AG09319 (cell line): ENCODE measurements at regions not wholly inside any gene's neighbourhood (a gene's known extent, or its start where the extent isn't known, plus 50 kb on each side); places are given as distances from the start of the nearest gene placed in this dataset.
A peak's percentile ranks its signal among the peaks of the same experiment; 100 is the strongest.

Experiments
- DNase-seq: peaks from one replicate; pipeline ENCODE4 v3.0.0-alpha.2; 2010; ENCODE audit warnings: low read depth; ENCODE audit errors: extremely low read depth
- TF ChIP-seq, protein P1 (sequence below): IDR thresholded peaks from 2 replicates; pipeline ENCODE4 v1.5.1; 2011; ENCODE audit warnings: low read depth, mild to moderate bottlenecking, inconsistent platforms, low read length, moderate library complexity

DNA sequence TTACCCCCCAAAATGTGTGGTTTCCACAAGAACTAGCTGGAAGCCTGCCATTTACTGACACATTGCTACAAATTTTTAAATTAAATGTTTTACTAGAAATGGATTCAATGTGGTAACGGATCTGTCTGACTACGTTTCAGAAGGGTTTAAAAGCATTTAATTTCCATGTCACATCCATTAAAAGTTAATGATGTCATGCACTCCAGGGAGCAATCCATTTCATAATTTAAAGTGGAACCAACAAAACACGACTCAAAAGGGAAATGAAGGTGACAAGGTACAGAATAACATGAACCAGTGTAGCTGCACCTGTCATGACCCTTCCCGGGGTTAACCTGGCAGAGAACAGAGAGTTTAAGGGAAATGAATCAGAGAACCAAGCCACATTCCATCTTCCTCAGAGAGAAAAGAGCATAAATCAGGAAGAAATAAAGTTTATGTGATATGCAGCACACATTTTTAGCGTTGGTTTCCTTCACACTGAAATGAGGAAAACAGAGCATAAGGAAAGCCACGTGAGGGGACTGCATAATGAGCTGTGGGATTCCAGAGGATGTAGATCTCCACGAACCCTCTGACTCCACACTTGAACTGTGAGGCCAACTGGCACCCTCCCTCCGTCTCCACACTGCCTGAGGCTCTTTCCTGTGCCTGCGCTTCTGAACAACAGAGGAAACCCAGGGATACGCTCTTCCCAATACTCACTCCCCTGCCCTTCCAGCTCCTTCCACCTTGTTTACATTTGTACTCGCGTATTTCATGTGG is 170.3 kb upstream of the AHI1 start:
- TF ChIP-seq, protein P1, sequence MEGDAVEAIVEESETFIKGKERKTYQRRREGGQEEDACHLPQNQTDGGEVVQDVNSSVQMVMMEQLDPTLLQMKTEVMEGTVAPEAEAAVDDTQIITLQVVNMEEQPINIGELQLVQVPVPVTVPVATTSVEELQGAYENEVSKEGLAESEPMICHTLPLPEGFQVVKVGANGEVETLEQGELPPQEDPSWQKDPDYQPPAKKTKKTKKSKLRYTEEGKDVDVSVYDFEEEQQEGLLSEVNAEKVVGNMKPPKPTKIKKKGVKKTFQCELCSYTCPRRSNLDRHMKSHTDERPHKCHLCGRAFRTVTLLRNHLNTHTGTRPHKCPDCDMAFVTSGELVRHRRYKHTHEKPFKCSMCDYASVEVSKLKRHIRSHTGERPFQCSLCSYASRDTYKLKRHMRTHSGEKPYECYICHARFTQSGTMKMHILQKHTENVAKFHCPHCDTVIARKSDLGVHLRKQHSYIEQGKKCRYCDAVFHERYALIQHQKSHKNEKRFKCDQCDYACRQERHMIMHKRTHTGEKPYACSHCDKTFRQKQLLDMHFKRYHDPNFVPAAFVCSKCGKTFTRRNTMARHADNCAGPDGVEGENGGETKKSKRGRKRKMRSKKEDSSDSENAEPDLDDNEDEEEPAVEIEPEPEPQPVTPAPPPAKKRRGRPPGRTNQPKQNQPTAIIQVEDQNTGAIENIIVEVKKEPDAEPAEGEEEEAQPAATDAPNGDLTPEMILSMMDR: no peak
- peak; percentile 20 for DNase-seq

DNA sequence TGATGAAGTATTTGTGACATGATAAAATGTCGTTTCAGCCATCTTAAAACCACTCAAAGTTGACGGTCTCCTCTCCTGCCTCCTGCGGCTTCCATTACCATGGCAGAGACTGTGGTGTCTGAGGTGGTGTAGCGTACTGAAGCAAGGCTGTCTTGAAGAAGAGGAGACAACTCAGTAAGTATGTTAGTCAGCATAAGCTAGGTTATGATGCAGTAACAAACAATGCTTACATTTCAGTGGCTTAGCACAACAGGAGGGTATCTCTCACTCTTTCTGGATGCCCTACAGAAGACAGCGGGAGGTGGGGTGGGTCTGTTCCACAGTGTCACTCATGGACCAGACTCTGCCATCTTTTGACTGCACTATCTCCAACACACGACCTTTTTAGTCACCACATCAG is 174.7 kb upstream of the AHI1 start:
- DNase-seq: no peak
- TF ChIP-seq, protein P1: no peak

DNA sequence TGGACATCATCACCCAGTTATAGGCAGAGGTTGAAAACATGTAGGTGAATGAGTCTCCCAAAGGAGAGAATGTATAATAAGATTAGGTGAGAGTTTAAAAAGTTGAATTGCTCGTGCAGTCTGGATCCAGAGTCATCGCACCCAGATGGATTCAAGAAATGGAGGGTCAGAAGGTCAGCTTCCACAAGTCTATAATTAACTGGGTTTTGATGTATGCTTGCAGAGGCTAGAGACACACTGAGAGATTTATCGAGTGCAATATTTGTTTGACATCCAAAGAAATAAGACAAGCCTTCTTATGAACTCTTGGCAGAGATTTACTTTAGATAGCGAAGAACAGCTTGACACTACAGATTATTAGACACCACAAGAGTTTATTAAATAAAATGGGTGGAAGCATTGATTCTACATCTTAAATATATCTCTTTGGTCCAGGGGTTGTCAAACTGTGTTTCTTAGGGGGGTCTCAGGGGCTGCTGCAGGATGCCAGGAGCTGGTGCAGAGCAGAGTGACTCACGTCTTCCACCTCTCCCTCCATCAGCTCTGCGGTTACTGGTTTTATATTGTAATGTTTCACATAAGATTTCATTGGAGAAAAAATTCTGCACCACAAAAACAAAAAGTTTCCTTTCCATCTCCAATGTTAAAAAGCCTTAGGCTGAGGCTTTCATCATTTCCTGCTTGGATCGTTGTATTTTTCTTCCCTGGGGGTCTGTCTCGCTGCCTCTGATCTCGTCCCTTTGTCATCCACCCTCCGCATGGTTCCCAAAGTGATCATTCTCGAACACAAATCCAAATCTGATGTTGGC is 176.2 kb upstream of the AHI1 start:
- DNase-seq: no peak
- TF ChIP-seq, protein P1: no peak

DNA sequence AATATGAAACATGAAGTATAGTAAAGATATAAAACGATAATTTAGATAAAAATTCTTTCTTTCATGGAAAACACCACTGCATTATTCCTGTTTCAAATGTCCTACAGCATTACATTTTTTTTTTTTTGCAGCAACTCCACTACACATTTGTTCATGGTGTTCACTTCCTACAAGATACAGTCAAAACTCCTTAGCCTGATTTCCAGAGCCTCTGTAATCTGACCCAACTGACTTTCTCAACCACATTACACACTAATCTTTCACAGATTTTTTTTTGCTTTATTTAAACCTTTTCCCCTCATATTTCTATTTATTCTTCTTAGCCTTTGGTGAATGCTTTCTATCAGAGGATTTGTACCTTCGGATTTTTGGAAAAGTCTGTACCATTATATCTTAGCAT is 176.5 kb upstream of the PDE7B start:
- no peak for DNase-seq
- TF ChIP-seq, protein P1: no peak

DNA sequence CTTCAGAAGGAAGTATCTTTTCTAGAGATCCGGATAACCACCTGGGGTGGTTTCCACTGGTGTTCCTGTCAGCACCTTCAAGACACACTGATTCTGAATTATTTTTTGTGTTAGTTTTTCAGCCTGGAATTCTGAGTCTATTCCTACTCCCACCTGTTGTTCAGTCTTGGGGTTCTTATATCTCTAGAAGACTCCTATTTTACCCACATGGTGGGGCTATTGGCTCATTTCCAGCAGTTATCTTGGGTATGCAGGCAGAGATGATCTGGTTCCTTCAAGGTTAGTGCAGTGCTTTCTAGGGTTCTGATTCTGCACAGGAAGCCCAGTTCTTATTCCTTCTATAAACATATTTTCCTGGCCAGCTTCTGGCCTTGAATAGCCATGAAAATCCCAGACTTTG is 175.6 kb upstream of the PDE7B start:
- TF ChIP-seq, protein P1: no peak
- no peak for DNase-seq

DNA sequence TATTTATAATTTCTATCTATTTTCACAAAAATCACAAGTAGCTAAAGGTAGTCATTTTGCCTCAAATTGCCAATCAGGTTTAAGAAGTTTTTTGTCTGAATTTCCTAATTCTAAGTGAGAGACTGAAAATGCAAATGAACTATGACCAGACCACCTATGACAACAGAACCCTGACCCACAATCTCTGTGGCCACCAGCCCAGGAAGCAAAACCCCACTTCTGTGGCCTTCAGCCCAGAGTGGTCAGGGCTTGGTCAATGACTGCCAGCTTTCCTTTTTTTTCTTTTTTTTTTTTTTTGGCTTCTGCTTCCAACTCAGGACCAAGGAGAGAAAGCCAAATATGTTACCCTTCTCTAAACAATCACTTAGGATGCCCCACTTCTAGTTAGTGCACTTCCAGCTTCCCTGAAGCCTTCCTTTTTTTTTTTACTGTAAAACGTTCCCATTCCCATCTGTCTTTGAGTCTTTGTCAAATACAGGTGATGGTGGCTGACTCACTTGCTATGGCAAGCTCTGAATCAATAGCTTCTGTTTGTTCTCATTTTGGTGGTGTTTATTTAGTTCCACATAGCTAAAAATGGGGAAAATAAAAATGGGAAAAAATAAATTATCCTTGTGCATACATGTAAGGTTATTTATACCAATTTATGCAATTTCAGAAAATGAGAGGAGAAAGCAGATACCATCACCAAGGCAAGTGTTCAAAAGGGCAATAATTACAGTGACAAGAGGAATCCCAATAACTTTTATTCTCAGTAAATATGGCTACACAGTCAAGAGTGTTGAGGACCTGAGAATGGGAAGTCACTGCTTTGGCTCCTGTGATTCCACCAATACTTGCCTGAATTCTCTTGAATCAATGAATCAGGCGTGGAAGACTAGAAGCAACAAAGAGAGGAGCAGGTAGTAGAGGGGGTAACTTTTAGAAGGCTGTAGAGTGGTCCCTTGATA is 170.3 kb upstream of the PDE7B start:
- TF ChIP-seq, protein P1: no peak
- DNase-seq: no peak
